Chondrocyte (in vitro differentiated cells): ENCODE measurements at regions not wholly inside any gene's neighbourhood (a gene's known extent, or its start where the extent isn't known, plus 50 kb on each side); places are given as distances from the start of the nearest gene placed in this dataset.
A peak's percentile ranks its signal among the peaks of the same experiment; 100 is the strongest.

Experiments used
- DNase-seq: peaks from one replicate; pipeline ENCODE4 v3.0.0; 2021; ENCODE audit warnings: mixed read lengths, low spot score
- H3K27ac Mint-ChIP-seq: one replicate; pipeline ENCODE4 v1.8.0; 2021; ENCODE audit warnings: mild to moderate bottlenecking, moderate library complexity, mixed read lengths; ENCODE audit not compliant: unreplicated experiment
- H3K27me3 Mint-ChIP-seq: 2 replicates; pipeline ENCODE4 v1.8.0; 2021; ENCODE audit warnings: low read depth, mixed read lengths
- H3K36me3 Mint-ChIP-seq: 2 replicates; pipeline ENCODE4 v1.8.0; 2021; ENCODE audit warnings: low read depth, mixed read lengths
- H3K4me1 Mint-ChIP-seq: 2 replicates; pipeline ENCODE4 v1.8.0; 2021; ENCODE audit warnings: low read depth, mild to moderate bottlenecking, mixed read lengths
- H3K4me3 Mint-ChIP-seq: one replicate; pipeline ENCODE4 v1.8.0; 2021; ENCODE audit warnings: mild to moderate bottlenecking, moderate library complexity, mixed read lengths; ENCODE audit not compliant: unreplicated experiment
- H3K9me3 Mint-ChIP-seq: 2 replicates; pipeline ENCODE4 v1.8.0; 2021; ENCODE audit warnings: low read depth, mixed read lengths
- CTCF ChIP-seq: fragments of 200-600 bp; sonication (generic); IDR thresholded peaks from 2 replicates; pipeline ENCODE4 v1.5.0; 2021; ENCODE audit warnings: antibody characterized with exemption, mild to moderate bottlenecking, moderate library complexity

- DNase-seq, result no peak
- Mint-ChIP-seq H3K4me1 (peaks cover 16% of the 10 kb centered on the region), H3K9me3 (peaks cover 11% of the 10 kb centered on the region), H3K27me3 (no peaks in the 10 kb centered on the region), H3K4me3 (no peak overlapping the region), H3K27ac (no peak overlapping the region), H3K36me3 (no peaks in the 10 kb centered on the region)
- no peak for TF ChIP-seq CTCF
Observed at GRCh38 chr3:99186016-99186415, 284.5 kb upstream of the DCBLD2 start.

GRCh38 chr3:99176169-99176964 is 274.9 kb upstream of the DCBLD2 start:
- no peak for DNase-seq
- TF ChIP-seq CTCF, result no peak
- peaks cover 18% of the 10 kb centered on the region for H3K4me1 Mint-ChIP-seq
- no peaks in the 10 kb centered on the region for H3K27me3 Mint-ChIP-seq
- H3K36me3 Mint-ChIP-seq, result peaks cover 14% of the 10 kb centered on the region
- H3K9me3 Mint-ChIP-seq, result peaks cover 17% of the 10 kb centered on the region
- no peak overlapping the region for H3K4me3 Mint-ChIP-seq
- H3K27ac Mint-ChIP-seq, result no peak overlapping the region

- no peak for TF ChIP-seq CTCF
- Mint-ChIP-seq H3K4me1 (peaks cover 18% of the 10 kb centered on the region), H3K27me3 (no peaks in the 10 kb centered on the region), H3K9me3 (peaks cover 17% of the 10 kb centered on the region), H3K27ac (no peak overlapping the region), H3K36me3 (peaks cover 14% of the 10 kb centered on the region), H3K4me3 (no peak overlapping the region)
- DNase-seq, result no peak
Observed at GRCh38 chr3:99175276-99175812, 273.8 kb upstream of the DCBLD2 start.

GRCh38 chr3:99172736-99173657 is 271.5 kb upstream of the DCBLD2 start:
- no peak for DNase-seq
- Mint-ChIP-seq H3K36me3 (peaks cover 20% of the 10 kb centered on the region), H3K27ac (no peak overlapping the region), H3K4me3 (no peak overlapping the region), H3K9me3 (peaks cover 27% of the 10 kb centered on the region), H3K27me3 (no peaks in the 10 kb centered on the region), H3K4me1 (peaks cover 14% of the 10 kb centered on the region)
- peak; percentile 85 for TF ChIP-seq CTCF

GRCh38 chr3:99171800-99172199 is 270.3 kb upstream of the DCBLD2 start:
- DNase-seq, result no peak
- TF ChIP-seq CTCF, result no peak
- Mint-ChIP-seq H3K4me3 (no peak overlapping the region), H3K36me3 (peaks cover 21% of the 10 kb centered on the region), H3K4me1 (peaks cover 20% of the 10 kb centered on the region), H3K27ac (no peak overlapping the region), H3K9me3 (peaks cover 32% of the 10 kb centered on the region), H3K27me3 (no peaks in the 10 kb centered on the region)
